GM19438 (cell line): ENCODE measurements at regions not wholly inside any gene's neighbourhood (a gene's known extent, or its start where the extent isn't known, plus 50 kb on each side); places are given as distances from the start of the nearest gene placed in this dataset.

ENCODE experiments used
- ATAC-seq: cut with Tn5 transposase; IDR thresholded peaks from one replicate; pipeline ENCODE4 v1.9.1; 2021; ENCODE audit warnings: low read depth; ENCODE audit not compliant: unreplicated experiment

GRCh38 chr4:3343358-3343757, 50.5 kb downstream of the RGS12 start:
- ATAC-seq: no peak

- ATAC-seq: no peak
These were observed 51.3 kb downstream of the RGS12 start for GRCh38 chr4:3344104-3344503.

GRCh38 chr4:3344596-3344995, 51.8 kb downstream of the RGS12 start:
- ATAC-seq: no peak

GRCh38 chr4:3345384-3345783, 52.6 kb downstream of the RGS12 start:
- ATAC-seq: no peak

GRCh38 chr4:3346146-3346545, 53.3 kb downstream of the RGS12 start:
- no peak for ATAC-seq

- no peak for ATAC-seq
These were observed 55.0 kb downstream of the RGS12 start for GRCh38 chr4:3347871-3348270.

- ATAC-seq: no peak
These were observed 55.8 kb downstream of the RGS12 start for GRCh38 chr4:3348621-3349020.

GRCh38 chr4:3349116-3349515, 56.3 kb downstream of the RGS12 start:
- ATAC-seq: no peak

- no peak for ATAC-seq
These were observed 59.2 kb downstream of the RGS12 start for GRCh38 chr4:3351997-3352396.

- no peak for ATAC-seq
These were observed 59.7 kb downstream of the RGS12 start for GRCh38 chr4:3352505-3352904.

- ATAC-seq: no peak
These were observed 60.2 kb downstream of the RGS12 start for GRCh38 chr4:3352941-3353594.

- ATAC-seq: no peak
These were observed 61.1 kb downstream of the RGS12 start for GRCh38 chr4:3353752-3354454.

- no peak for ATAC-seq
These were observed 61.6 kb downstream of the RGS12 start for GRCh38 chr4:3354455-3354811.

- peak; percentile 64 for ATAC-seq
These were observed 62.5 kb downstream of the RGS12 start for GRCh38 chr4:3355266-3355748.

- no peak for ATAC-seq
These were observed 65.8 kb downstream of the RGS12 start for GRCh38 chr4:3358656-3359055.

- ATAC-seq: no peak
These were observed 68.0 kb downstream of the RGS12 start for GRCh38 chr4:3360777-3361176.

- ATAC-seq: no peak
These were observed 68.6 kb downstream of the RGS12 start for GRCh38 chr4:3361406-3361805.

- no peak for ATAC-seq
These were observed 69.1 kb downstream of the RGS12 start for GRCh38 chr4:3361896-3362295.

GRCh38 chr4:3362431-3363287, 69.8 kb downstream of the RGS12 start:
- ATAC-seq: no peak

- ATAC-seq: no peak
These were observed 70.8 kb downstream of the RGS12 start for GRCh38 chr4:3363411-3364141.

- no peak for ATAC-seq
These were observed 71.4 kb downstream of the RGS12 start for GRCh38 chr4:3364199-3364598.
